SK-N-MC (cell line): ENCODE measurements at regions not wholly inside any gene's neighbourhood (a gene's known extent, or its start where the extent isn't known, plus 50 kb on each side); places are given as distances from the start of the nearest gene placed in this dataset.

ENCODE experiments used
- DNase-seq: peaks from one replicate; pipeline ENCODE4 v3.0.0-alpha.2; 2011; ENCODE audit warnings: low read depth, low spot score
- H3K27ac ChIP-seq: fragments of 200-600 bp; sonication (generic); 2 replicates; pipeline ENCODE4 v1.5.1; 2016; ENCODE audit warnings: mixed run types
- H3K36me3 ChIP-seq: fragments of 200-600 bp; sonication (generic); 2 replicates; pipeline ENCODE4 v1.6.1; 2017; ENCODE audit warnings: antibody characterized with exemption, low read length, mixed read lengths; ENCODE audit not compliant: insufficient read depth
- H3K4me3 ChIP-seq: fragments of 200-600 bp; sonication (generic); 2 replicates; pipeline ENCODE4 v1.5.1; 2016
- H3K9ac ChIP-seq: fragments of 200-600 bp; sonication (generic); 2 replicates; pipeline ENCODE4 v1.8.0; 2017; ENCODE audit warnings: mixed run types, mixed read lengths; ENCODE audit not compliant: insufficient read length
- H3K9me3 ChIP-seq: fragments of 200-600 bp; sonication (generic); 2 replicates; pipeline ENCODE4 v1.6.1; 2017; ENCODE audit warnings: low read depth, mild to moderate bottlenecking, antibody characterized with exemption, low read length, moderate library complexity, mixed read lengths
- EZH2 ChIP-seq: fragments of 200-600 bp; sonication (generic); IDR thresholded peaks from one replicate; pipeline ENCODE4 v1.6.1; 2017; ENCODE audit warnings: antibody characterized with exemption
- FOXP2 ChIP-seq: optimal IDR thresholded peaks from 2 replicates; pipeline ENCODE3; 2011; ENCODE audit warnings: mild to moderate bottlenecking, moderate library complexity; ENCODE audit not compliant: insufficient read depth; ENCODE audit errors: extremely low read length, control extremely low read depth
- POLR2AphosphoS5 ChIP-seq: IDR thresholded peaks from 2 replicates; pipeline ENCODE4 v1.6.1; 2012; ENCODE audit warnings: mild to moderate bottlenecking, low read depth, low read length, borderline replicate concordance

GRCh38 chr16:79415983-79416640 is 184.4 kb downstream of the MAF start:
- TF ChIP-seq EZH2 (no peak), FOXP2 (no peak), POLR2AphosphoS5 (no peak)
- Histone ChIP-seq H3K9ac (no peak overlapping the region), H3K36me3 (no peaks in the 10 kb centered on the region), H3K27ac (no peak overlapping the region), H3K4me3 (no peak overlapping the region), H3K9me3 (no peaks in the 10 kb centered on the region)
- DNase-seq, result no peak

GRCh38 chr16:79412783-79413225 is 187.7 kb downstream of the MAF start:
- DNase-seq, result no peak
- no peak overlapping the region for H3K9ac ChIP-seq
- no peaks in the 10 kb centered on the region for H3K36me3 ChIP-seq
- H3K27ac ChIP-seq, result no peak overlapping the region
- TF ChIP-seq POLR2AphosphoS5 (no peak), EZH2 (no peak), FOXP2 (no peak)
- H3K4me3 ChIP-seq, result no peak overlapping the region
- H3K9me3 ChIP-seq, result no peaks in the 10 kb centered on the region

- no peak for DNase-seq
- Histone ChIP-seq H3K36me3 (no peaks in the 10 kb centered on the region), H3K27ac (no peak overlapping the region), H3K4me3 (no peak overlapping the region), H3K9me3 (no peaks in the 10 kb centered on the region), H3K9ac (no peak overlapping the region)
- TF ChIP-seq POLR2AphosphoS5 (no peak), EZH2 (no peak), FOXP2 (no peak)
These were observed 188.7 kb downstream of the MAF start for GRCh38 chr16:79411805-79412204.

GRCh38 chr16:79411357-79411756 is 189.2 kb downstream of the MAF start:
- Histone ChIP-seq H3K9me3 (no peaks in the 10 kb centered on the region), H3K9ac (no peak overlapping the region), H3K36me3 (no peaks in the 10 kb centered on the region), H3K4me3 (no peak overlapping the region), H3K27ac (no peak overlapping the region)
- TF ChIP-seq EZH2 (no peak), POLR2AphosphoS5 (no peak), FOXP2 (no peak)
- DNase-seq, result no peak

GRCh38 chr16:79409978-79410377 is 190.6 kb downstream of the MAF start:
- TF ChIP-seq EZH2 (no peak), FOXP2 (no peak), POLR2AphosphoS5 (no peak)
- DNase-seq, result no peak
- no peaks in the 10 kb centered on the region for H3K36me3 ChIP-seq
- no peaks in the 10 kb centered on the region for H3K9me3 ChIP-seq
- H3K9ac ChIP-seq, result no peak overlapping the region
- H3K4me3 ChIP-seq, result no peak overlapping the region
- H3K27ac ChIP-seq, result no peak overlapping the region

- DNase-seq, result no peak
- H3K9me3 ChIP-seq, result no peaks in the 10 kb centered on the region
- H3K9ac ChIP-seq, result no peak overlapping the region
- no peak overlapping the region for H3K4me3 ChIP-seq
- no peak overlapping the region for H3K27ac ChIP-seq
- no peaks in the 10 kb centered on the region for H3K36me3 ChIP-seq
- TF ChIP-seq EZH2 (no peak), POLR2AphosphoS5 (no peak), FOXP2 (no peak)
These were observed 192.2 kb downstream of the MAF start for GRCh38 chr16:79408355-79408754.

- H3K4me3 ChIP-seq, result no peak overlapping the region; the same call in 1 of the 2 replicates
- DNase-seq, result no peak
- no peaks in the 10 kb centered on the region for H3K9me3 ChIP-seq
- H3K36me3 ChIP-seq, result no peaks in the 10 kb centered on the region
- H3K9ac ChIP-seq, result no peak overlapping the region
- TF ChIP-seq FOXP2 (no peak), EZH2 (no peak), POLR2AphosphoS5 (no peak)
- H3K27ac ChIP-seq, result no peak overlapping the region
These were observed 192.9 kb downstream of the MAF start for GRCh38 chr16:79407461-79408135.

- Histone ChIP-seq H3K9me3 (no peaks in the 10 kb centered on the region), H3K36me3 (no peaks in the 10 kb centered on the region), H3K9ac (no peak overlapping the region), H3K4me3 (no peak overlapping the region), H3K27ac (no peak overlapping the region)
- no peak for TF ChIP-seq POLR2AphosphoS5
- no peak for TF ChIP-seq EZH2
- TF ChIP-seq FOXP2, result no peak
- no peak for DNase-seq
These were observed 193.5 kb downstream of the MAF start for GRCh38 chr16:79407005-79407404.

GRCh38 chr16:79404571-79404970 is 196.0 kb downstream of the MAF start:
- Histone ChIP-seq H3K9me3 (no peaks in the 10 kb centered on the region), H3K27ac (no peak overlapping the region), H3K36me3 (no peaks in the 10 kb centered on the region), H3K9ac (no peak overlapping the region), H3K4me3 (no peak overlapping the region)
- no peak for TF ChIP-seq FOXP2
- no peak for TF ChIP-seq POLR2AphosphoS5
- no peak for TF ChIP-seq EZH2
- no peak for DNase-seq
